LoVo (cell line): ENCODE measurements at regions not wholly inside any gene's neighbourhood (a gene's known extent, or its start where the extent isn't known, plus 50 kb on each side); places are given as distances from the start of the nearest gene placed in this dataset.
"Not testable (repeated sequence)": the region's sequence is repeated elsewhere in the genome, so short reads cannot be mapped to it uniquely, and the experiment has no call there.

Source experiments
- DNase-seq: peaks from one replicate; pipeline ENCODE4 v3.0.0-alpha.2; 2016; ENCODE audit warnings: low spot score

DNA sequence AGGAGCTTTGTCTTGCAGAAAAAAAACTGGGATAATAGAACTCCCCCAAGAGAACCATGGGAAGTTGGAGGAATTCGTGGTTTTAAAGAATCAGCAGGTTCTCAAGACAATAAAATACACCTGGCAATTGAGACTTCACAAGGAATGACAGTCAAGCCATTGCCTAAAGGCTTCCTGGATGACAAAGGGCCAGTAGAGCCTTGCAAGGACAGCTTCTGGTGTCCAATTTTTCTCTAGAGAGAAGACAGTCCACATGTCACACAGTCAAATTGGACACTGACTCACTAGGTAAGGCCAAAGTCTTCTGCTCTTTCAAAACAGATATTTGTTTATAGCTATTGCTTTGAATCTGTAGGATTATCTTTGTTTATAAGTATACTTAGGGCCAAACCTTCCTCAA lies 80.3 kb upstream of the BMP5 start:
- no peak for DNase-seq

DNA sequence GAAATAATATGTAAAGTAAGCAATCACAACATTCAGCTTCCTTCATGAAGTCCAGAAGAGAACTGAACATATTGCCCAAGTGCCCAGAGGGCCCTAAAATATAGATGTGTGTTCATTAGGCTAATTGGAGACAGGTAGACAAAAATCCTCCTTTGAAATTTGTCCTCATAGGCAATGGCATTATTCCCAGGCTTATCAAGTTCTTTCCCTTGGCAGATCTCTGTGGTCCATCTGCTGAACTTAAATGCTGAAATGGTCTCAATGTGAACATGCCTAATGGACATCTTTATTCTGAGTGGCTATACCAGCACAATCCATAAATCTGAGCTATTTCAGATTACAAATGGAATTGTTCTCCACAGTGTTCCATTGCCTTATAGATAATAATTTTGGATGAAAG lies 79.0 kb upstream of the BMP5 start:
- DNase-seq = no peak

- peak; percentile 30 for DNase-seq
Measured at GRCh38 chr6:55953335-55953734, 77.9 kb upstream of the BMP5 start.

DNA sequence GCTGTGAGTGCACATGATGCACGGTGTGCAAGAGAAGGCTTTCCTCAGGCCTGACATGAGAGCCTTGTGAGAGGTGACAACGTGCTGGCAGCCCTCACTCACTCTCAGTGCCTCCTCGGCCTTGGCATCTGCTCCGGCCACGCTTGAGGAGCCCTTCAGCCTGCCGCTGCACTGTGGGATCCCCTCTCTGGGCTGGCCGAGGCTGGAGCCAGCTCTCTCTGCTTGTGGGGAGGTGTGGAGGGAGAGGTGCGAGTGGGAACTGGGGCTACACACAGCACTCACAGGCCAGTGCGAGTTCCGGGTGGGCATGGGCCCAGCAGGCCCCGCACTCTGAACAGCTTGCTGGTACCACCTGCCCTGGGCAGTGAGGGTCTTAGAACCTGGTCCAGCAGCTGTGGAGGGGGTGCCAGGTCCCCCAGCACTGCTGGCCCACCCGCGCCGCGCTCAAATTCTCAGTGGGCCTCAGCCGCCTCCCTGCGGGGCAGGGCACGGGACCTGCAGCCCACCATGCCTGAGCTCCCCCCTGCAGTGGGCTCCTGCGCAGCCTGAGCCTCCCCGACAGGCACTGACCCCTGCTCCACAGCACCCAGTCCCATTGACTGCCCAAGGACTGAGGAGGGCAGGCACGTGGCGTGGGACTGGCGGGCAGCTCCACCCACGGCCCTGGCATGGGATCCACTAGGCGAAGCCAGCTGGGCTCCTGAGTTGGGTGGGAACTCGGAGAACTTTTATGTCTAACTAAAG lies 74.9 kb upstream of the BMP5 start:
- DNase-seq = no peak

GRCh38 chr6:55943329-55943728 lies 67.9 kb upstream of the BMP5 start:
- no peak for DNase-seq

- no peak for DNase-seq
Measured at GRCh38 chr6:55941702-55942101, 66.3 kb upstream of the BMP5 start.

GRCh38 chr6:55937951-55938690 lies 62.7 kb upstream of the BMP5 start:
- DNase-seq = no peak

- DNase-seq = no peak
Measured at GRCh38 chr6:55937261-55937947, 62.0 kb upstream of the BMP5 start.

DNA sequence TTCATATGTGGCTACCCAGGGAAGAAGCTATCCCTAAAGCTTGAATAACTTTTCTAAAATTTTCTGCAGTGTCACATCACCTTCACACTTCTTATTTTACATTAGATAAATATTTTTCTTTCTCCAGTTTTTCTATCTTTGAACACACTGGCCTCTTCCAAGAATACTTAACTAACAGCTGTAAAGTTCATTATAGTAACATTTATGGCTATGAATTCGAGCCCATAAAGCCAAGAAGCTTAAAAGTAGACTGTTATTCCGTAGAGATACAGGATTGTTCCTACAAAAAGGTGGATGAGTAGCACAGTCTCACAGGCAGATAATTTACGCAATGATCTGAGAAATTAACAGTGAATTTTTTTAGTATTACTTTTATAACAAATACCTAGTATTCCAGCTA lies 55.7 kb upstream of the BMP5 start:
- no peak for DNase-seq

GRCh38 chr6:55927713-55928112 lies 52.3 kb upstream of the BMP5 start:
- not testable (repeated sequence) for DNase-seq

DNA sequence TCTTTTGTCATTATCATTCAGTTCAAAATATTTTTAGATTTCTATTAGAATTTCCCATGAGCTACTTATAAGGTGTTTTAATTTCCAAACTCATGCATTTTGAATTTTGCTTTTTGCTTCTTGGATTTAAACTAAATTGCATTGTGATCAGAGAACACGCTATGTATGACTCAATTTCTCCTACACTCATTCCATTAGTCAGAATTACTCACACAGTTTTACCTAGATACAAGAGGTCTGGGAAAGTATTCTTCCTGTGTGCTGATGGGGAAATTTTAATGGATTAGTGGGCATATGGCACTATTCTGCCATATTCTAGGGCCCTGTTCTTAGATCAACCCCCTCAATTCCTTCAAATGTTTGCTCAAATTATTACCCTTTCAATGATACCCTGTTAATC lies 49.9 kb upstream of the BMP5 start:
- no peak for DNase-seq
